ENCODE measurements at regions not wholly inside any gene's neighbourhood (a gene's known extent, or its start where the extent isn't known, plus 50 kb on each side); places are given as distances from the start of the nearest gene placed in this dataset.

DNA sequence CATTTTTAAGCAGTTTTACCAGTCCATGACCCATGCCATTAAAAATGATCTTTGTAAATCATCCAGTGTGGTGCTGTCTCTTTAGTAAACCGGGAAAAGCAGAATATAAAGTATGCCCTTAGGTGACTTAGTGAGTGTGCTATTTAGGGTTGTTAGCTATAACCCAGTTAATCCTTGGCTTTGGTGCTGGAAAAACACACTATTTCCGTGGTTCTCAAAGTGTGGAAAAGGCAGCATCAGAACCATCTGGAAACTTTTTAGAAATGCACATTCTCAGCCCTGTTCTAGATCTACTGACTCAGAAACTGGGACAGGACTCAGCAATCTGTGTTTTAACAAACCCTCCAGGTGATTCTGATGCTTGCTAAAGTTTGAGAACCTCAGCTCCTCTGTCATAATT lies 123.6 kb upstream of the ZNF608 start:
- no peak for TF ChIP-seq GATA3 (IDR thresholded peaks at IDR 0.05; ENCODE audit: low read depth, low read length)
- no peak for TF ChIP-seq GATA2 (IDR thresholded peaks at IDR 0.05; ENCODE audit: low read depth, low read length)

Measured in SH-SY5Y (cell line).